ENCODE measurements at regions not wholly inside any gene's neighbourhood (a gene's known extent, or its start where the extent isn't known, plus 50 kb on each side); places are given as distances from the start of the nearest gene placed in this dataset.

DNA sequence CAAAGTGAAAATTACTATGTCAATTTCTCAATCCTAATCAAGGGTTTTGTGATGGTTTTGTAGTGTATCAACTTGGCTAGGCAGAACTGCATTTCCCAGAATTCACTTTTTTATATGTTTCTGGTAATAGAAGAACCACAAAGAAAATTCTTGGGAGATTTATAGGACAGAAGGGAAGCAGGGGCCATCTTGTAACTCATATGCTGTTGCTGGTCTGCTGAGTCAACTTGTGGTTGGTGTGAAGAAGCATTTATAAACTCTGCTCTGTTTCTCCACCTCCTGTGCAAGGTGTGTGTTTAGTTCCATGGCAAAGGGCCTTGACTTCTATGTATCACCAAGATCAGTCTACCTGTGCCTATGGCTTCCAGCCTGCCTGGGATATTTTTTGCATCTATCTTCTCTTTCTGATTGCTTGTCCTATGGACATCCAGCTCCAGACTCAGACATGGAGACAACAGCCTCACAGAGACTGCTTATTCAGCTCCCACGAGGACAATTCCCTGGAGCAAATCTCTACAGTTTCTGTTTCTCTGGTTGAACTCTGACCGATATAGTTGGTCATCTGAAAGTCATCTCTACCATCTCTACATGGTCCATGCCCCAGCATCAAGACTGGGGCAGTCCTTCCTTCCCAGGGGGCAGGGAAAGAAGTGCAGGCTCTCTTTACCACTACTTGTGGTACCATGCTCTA lies 364.3 kb upstream of the DDHD1 start:
- TF ChIP-seq, protein P1, sequence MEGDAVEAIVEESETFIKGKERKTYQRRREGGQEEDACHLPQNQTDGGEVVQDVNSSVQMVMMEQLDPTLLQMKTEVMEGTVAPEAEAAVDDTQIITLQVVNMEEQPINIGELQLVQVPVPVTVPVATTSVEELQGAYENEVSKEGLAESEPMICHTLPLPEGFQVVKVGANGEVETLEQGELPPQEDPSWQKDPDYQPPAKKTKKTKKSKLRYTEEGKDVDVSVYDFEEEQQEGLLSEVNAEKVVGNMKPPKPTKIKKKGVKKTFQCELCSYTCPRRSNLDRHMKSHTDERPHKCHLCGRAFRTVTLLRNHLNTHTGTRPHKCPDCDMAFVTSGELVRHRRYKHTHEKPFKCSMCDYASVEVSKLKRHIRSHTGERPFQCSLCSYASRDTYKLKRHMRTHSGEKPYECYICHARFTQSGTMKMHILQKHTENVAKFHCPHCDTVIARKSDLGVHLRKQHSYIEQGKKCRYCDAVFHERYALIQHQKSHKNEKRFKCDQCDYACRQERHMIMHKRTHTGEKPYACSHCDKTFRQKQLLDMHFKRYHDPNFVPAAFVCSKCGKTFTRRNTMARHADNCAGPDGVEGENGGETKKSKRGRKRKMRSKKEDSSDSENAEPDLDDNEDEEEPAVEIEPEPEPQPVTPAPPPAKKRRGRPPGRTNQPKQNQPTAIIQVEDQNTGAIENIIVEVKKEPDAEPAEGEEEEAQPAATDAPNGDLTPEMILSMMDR (IDR thresholded peaks at IDR 0.05) = no peak
- TF ChIP-seq POLR2A (IDR thresholded peaks at IDR 0.05) = no peak
